ENCODE measurements at regions not wholly inside any gene's neighbourhood (a gene's known extent, or its start where the extent isn't known, plus 50 kb on each side); places are given as distances from the start of the nearest gene placed in this dataset.

- no peak for FAIRE-seq
- no peaks in the 10 kb centered on the region for H3K4me1 ChIP-seq (ENCODE audit: control insufficient read depth in 2 of 3, insufficient read depth in 2 of 3, low read depth in 1 of 3, low read length in 3 of 3)
- H3K27me3 ChIP-seq (ENCODE audit: control insufficient read depth, insufficient read depth, low read length), result no peaks in the 10 kb centered on the region
- H3K9me3 ChIP-seq (ENCODE audit: control insufficient read depth in 2 of 3, insufficient read depth in 1 of 3, low read length in 3 of 3), result no peaks in the 10 kb centered on the region
- no peaks in the 10 kb centered on the region for H3K36me3 ChIP-seq (ENCODE audit: control insufficient read depth in 2 of 3, insufficient read depth in 3 of 3, low read length in 3 of 3)
- TF ChIP-seq, protein P1, sequence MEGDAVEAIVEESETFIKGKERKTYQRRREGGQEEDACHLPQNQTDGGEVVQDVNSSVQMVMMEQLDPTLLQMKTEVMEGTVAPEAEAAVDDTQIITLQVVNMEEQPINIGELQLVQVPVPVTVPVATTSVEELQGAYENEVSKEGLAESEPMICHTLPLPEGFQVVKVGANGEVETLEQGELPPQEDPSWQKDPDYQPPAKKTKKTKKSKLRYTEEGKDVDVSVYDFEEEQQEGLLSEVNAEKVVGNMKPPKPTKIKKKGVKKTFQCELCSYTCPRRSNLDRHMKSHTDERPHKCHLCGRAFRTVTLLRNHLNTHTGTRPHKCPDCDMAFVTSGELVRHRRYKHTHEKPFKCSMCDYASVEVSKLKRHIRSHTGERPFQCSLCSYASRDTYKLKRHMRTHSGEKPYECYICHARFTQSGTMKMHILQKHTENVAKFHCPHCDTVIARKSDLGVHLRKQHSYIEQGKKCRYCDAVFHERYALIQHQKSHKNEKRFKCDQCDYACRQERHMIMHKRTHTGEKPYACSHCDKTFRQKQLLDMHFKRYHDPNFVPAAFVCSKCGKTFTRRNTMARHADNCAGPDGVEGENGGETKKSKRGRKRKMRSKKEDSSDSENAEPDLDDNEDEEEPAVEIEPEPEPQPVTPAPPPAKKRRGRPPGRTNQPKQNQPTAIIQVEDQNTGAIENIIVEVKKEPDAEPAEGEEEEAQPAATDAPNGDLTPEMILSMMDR (IDR thresholded peaks at IDR 0.05; ENCODE audit: borderline replicate concordance, extremely low read depth, insufficient read depth), result no peak
- no peak overlapping the region for H3K4me3 ChIP-seq (ENCODE audit: low read length in 3 of 3)
- H3K27ac ChIP-seq (ENCODE audit: low read depth in 2 of 2, low read length in 2 of 2), result no peak overlapping the region
- no peak overlapping the region for H3K9ac ChIP-seq (ENCODE audit: low read length in 3 of 3)
- DNase-seq, result no peak
- intact Hi-C loops (cut with DNase I), result no loop called here
Measured at GRCh38 chr13:87052731-87053130, 618.4 kb upstream of the SLITRK5 start.

GRCh38 chr13:87057807-87058520, 613.2 kb upstream of the SLITRK5 start:
- no peak overlapping the region for H3K4me3 ChIP-seq (ENCODE audit: low read length in 3 of 3)
- peaks cover 0 to 4% (median 0%) of the 10 kb centered on the region in 3 donors for H3K4me1 ChIP-seq (ENCODE audit: control insufficient read depth in 2 of 3, insufficient read depth in 2 of 3, low read depth in 1 of 3, low read length in 3 of 3)
- H3K9me3 ChIP-seq (ENCODE audit: control insufficient read depth in 2 of 3, insufficient read depth in 1 of 3, low read length in 3 of 3), result no peaks in the 10 kb centered on the region
- intact Hi-C loops (cut with DNase I), result no loop called here
- no peak overlapping the region for H3K27ac ChIP-seq (ENCODE audit: low read depth in 2 of 2, low read length in 2 of 2)
- FAIRE-seq (no peak), DNase-seq (no peak)
- TF ChIP-seq, protein P1 (IDR thresholded peaks at IDR 0.05; ENCODE audit: borderline replicate concordance, extremely low read depth, insufficient read depth), result no peak
- H3K36me3 ChIP-seq (ENCODE audit: control insufficient read depth in 2 of 3, insufficient read depth in 3 of 3, low read length in 3 of 3), result no peaks in the 10 kb centered on the region
- H3K27me3 ChIP-seq (ENCODE audit: control insufficient read depth, insufficient read depth, low read length), result no peaks in the 10 kb centered on the region
- no peak overlapping the region for H3K9ac ChIP-seq (ENCODE audit: low read length in 3 of 3)

DNA sequence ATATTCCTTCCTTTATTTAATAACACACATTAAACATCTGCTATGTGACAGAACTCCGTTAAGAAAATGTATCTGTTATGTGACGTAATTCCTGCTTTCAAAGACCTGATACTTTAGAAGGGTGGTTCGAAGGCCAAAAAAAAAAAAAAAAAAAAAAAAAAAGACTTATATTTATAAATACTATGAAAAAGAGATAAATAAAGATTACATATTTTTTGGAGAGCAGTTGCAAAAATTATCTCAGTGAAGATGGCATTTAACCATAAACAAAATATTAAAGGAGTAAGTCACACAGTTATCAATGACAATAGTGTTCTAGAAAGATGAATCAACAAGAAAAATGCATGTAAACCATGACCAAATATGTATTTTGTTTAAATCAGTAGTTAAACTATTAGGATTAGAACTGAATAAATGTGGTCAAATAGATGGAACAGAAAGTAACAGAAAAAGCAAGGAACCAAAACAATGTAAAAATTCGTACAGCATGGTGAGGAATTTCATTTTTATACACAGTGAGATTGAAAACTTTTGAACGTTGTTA, 612.3 kb upstream of the SLITRK5 start:
- Histone ChIP-seq H3K9ac (ENCODE audit: low read length in 3 of 3) (no peak overlapping the region), H3K27me3 (ENCODE audit: control insufficient read depth, insufficient read depth, low read length) (no peaks in the 10 kb centered on the region), H3K4me3 (ENCODE audit: low read length in 3 of 3) (no peak overlapping the region), H3K27ac (ENCODE audit: low read depth in 2 of 2, low read length in 2 of 2) (no peak overlapping the region), H3K36me3 (ENCODE audit: control insufficient read depth in 2 of 3, insufficient read depth in 3 of 3, low read length in 3 of 3) (no peaks in the 10 kb centered on the region), H3K4me1 (ENCODE audit: control insufficient read depth in 2 of 3, insufficient read depth in 2 of 3, low read depth in 1 of 3, low read length in 3 of 3) (peaks cover 0 to 4% (median 0%) of the 10 kb centered on the region in 3 donors), H3K9me3 (ENCODE audit: control insufficient read depth in 2 of 3, insufficient read depth in 1 of 3, low read length in 3 of 3) (no peaks in the 10 kb centered on the region)
- intact Hi-C loops (cut with DNase I), result no loop called here
- FAIRE-seq (no peak), DNase-seq (no peak)
- TF ChIP-seq, protein P1 (IDR thresholded peaks at IDR 0.05; ENCODE audit: borderline replicate concordance, extremely low read depth, insufficient read depth), result no peak

Data from kidney (tissue), 13 donors.